ENCODE measurements at regions not wholly inside any gene's neighbourhood (a gene's known extent, or its start where the extent isn't known, plus 50 kb on each side); places are given as distances from the start of the nearest gene placed in this dataset.

GRCh38 chr14:60356906-60357550, 108.0 kb downstream of the PPM1A start:
- no peaks in the 10 kb centered on the region for H3K4me1 ChIP-seq (ENCODE audit: control insufficient read depth in 4 of 4, insufficient read depth in 4 of 4, low read length in 3 of 4)
- H3K9ac ChIP-seq (ENCODE audit: low read depth in 1 of 2, low read length in 2 of 2): no peak overlapping the region
- no peaks in the 10 kb centered on the region for H3K27me3 ChIP-seq (ENCODE audit: control insufficient read depth in 4 of 4, insufficient read depth in 4 of 4, low read length in 3 of 4)
- no peak for DNase-seq (ENCODE audit: low spot score)
- no peak overlapping the region for H3K27ac ChIP-seq (ENCODE audit: low read depth in 1 of 2, low read length in 2 of 2)
- H3K4me3 ChIP-seq (ENCODE audit: low read depth in 1 of 3, low read length in 3 of 3): no peak overlapping the region
- TF ChIP-seq JUND (IDR thresholded peaks at IDR 0.05): no peak
- TF ChIP-seq GABPA (IDR thresholded peaks at IDR 0.05 in 1 of 2, conservative IDR thresholded peaks at IDR 0.05 in 1 of 2): no peak
- TF ChIP-seq NR2F2 (IDR thresholded peaks at IDR 0.05): no peak
- TF ChIP-seq, protein P1, sequence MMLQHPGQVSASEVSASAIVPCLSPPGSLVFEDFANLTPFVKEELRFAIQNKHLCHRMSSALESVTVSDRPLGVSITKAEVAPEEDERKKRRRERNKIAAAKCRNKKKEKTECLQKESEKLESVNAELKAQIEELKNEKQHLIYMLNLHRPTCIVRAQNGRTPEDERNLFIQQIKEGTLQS (IDR thresholded peaks at IDR 0.05): no peak
- no peak for TF ChIP-seq EGR1 (IDR thresholded peaks at IDR 0.05; ENCODE audit: low read depth in 2 of 2)
- TF ChIP-seq RXRA (IDR thresholded peaks at IDR 0.05): no peak
- no peak for TF ChIP-seq SP1 (IDR thresholded peaks at IDR 0.05)
- TF ChIP-seq TAF1 (conservative IDR thresholded peaks at IDR 0.05): no peak
- TF ChIP-seq, protein P2, sequence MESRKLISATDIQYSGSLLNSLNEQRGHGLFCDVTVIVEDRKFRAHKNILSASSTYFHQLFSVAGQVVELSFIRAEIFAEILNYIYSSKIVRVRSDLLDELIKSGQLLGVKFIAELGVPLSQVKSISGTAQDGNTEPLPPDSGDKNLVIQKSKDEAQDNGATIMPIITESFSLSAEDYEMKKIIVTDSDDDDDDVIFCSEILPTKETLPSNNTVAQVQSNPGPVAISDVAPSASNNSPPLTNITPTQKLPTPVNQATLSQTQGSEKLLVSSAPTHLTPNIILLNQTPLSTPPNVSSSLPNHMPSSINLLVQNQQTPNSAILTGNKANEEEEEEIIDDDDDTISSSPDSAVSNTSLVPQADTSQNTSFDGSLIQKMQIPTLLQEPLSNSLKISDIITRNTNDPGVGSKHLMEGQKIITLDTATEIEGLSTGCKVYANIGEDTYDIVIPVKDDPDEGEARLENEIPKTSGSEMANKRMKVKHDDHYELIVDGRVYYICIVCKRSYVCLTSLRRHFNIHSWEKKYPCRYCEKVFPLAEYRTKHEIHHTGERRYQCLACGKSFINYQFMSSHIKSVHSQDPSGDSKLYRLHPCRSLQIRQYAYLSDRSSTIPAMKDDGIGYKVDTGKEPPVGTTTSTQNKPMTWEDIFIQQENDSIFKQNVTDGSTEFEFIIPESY (IDR thresholded peaks at IDR 0.05): no peak
- TF ChIP-seq, protein P3, sequence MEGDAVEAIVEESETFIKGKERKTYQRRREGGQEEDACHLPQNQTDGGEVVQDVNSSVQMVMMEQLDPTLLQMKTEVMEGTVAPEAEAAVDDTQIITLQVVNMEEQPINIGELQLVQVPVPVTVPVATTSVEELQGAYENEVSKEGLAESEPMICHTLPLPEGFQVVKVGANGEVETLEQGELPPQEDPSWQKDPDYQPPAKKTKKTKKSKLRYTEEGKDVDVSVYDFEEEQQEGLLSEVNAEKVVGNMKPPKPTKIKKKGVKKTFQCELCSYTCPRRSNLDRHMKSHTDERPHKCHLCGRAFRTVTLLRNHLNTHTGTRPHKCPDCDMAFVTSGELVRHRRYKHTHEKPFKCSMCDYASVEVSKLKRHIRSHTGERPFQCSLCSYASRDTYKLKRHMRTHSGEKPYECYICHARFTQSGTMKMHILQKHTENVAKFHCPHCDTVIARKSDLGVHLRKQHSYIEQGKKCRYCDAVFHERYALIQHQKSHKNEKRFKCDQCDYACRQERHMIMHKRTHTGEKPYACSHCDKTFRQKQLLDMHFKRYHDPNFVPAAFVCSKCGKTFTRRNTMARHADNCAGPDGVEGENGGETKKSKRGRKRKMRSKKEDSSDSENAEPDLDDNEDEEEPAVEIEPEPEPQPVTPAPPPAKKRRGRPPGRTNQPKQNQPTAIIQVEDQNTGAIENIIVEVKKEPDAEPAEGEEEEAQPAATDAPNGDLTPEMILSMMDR (IDR thresholded peaks at IDR 0.05; ENCODE audit: low read depth, low read length, missing input control): no peak
- TF ChIP-seq HNF4G (IDR thresholded peaks at IDR 0.05): no peak
- no peak for TF ChIP-seq HNF4A (conservative IDR thresholded peaks at IDR 0.05)
- no peak for TF ChIP-seq YY1 (IDR thresholded peaks at IDR 0.05)
- no peak for TF ChIP-seq FOXA2 (IDR thresholded peaks at IDR 0.05)
- no peak for TF ChIP-seq FOXA1 (IDR thresholded peaks at IDR 0.05)
- no peak for TF ChIP-seq MAX (IDR thresholded peaks at IDR 0.05)
- no peak for TF ChIP-seq RAD21 (IDR thresholded peaks at IDR 0.05)
- TF ChIP-seq, protein P4, sequence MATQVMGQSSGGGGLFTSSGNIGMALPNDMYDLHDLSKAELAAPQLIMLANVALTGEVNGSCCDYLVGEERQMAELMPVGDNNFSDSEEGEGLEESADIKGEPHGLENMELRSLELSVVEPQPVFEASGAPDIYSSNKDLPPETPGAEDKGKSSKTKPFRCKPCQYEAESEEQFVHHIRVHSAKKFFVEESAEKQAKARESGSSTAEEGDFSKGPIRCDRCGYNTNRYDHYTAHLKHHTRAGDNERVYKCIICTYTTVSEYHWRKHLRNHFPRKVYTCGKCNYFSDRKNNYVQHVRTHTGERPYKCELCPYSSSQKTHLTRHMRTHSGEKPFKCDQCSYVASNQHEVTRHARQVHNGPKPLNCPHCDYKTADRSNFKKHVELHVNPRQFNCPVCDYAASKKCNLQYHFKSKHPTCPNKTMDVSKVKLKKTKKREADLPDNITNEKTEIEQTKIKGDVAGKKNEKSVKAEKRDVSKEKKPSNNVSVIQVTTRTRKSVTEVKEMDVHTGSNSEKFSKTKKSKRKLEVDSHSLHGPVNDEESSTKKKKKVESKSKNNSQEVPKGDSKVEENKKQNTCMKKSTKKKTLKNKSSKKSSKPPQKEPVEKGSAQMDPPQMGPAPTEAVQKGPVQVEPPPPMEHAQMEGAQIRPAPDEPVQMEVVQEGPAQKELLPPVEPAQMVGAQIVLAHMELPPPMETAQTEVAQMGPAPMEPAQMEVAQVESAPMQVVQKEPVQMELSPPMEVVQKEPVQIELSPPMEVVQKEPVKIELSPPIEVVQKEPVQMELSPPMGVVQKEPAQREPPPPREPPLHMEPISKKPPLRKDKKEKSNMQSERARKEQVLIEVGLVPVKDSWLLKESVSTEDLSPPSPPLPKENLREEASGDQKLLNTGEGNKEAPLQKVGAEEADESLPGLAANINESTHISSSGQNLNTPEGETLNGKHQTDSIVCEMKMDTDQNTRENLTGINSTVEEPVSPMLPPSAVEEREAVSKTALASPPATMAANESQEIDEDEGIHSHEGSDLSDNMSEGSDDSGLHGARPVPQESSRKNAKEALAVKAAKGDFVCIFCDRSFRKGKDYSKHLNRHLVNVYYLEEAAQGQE (IDR thresholded peaks at IDR 0.05): no peak
- H3K9me3 ChIP-seq (ENCODE audit: control insufficient read depth in 4 of 4, low read length in 3 of 4): no peaks in the 10 kb centered on the region
- 73% methylated on average over 10 of the region's 10 CpGs for WGBS
- H3K36me3 ChIP-seq (ENCODE audit: control insufficient read depth in 4 of 4, insufficient read depth in 3 of 4, low read depth in 1 of 4, low read length in 3 of 4): no peaks in the 10 kb centered on the region
